ENCODE measurements at regions not wholly inside any gene's neighbourhood (a gene's known extent, or its start where the extent isn't known, plus 50 kb on each side); places are given as distances from the start of the nearest gene placed in this dataset.

- Histone ChIP-seq H3K4me3 (replicated peaks in 1 of 2; ENCODE audit: low read depth in 1 of 2, low read length in 2 of 2) (no peak overlapping the region), H3K4me1 (ENCODE audit: control insufficient read depth in 1 of 2, insufficient read depth in 2 of 2, low read length in 2 of 2) (no peaks in the 10 kb centered on the region), H3K4me2 (ENCODE audit: low read length) (no peak overlapping the region), H3K9ac (ENCODE audit: low read length) (no peak overlapping the region), H3K36me3 (ENCODE audit: control insufficient read depth in 1 of 2, insufficient read depth in 2 of 2, low read length in 2 of 2) (no peaks in the 10 kb centered on the region), H2AFZ (ENCODE audit: low read depth, low read length, poor library complexity, severe bottlenecking) (no peak overlapping the region), H3K27me3 (ENCODE audit: insufficient read depth, low read length) (no peaks in the 10 kb centered on the region), H3K9me2 (ENCODE audit: insufficient read depth) (no peaks in the 10 kb centered on the region), H4K20me1 (ENCODE audit: insufficient read depth) (no peaks in the 10 kb centered on the region), H3K27ac (ENCODE audit: low read depth, low read length) (no peak overlapping the region), H3K79me2 (ENCODE audit: insufficient read depth, low read length) (no peaks in the 10 kb centered on the region), H3K9me3 (ENCODE audit: control insufficient read depth in 1 of 2, insufficient read depth in 1 of 2, low read depth in 1 of 2, low read length in 2 of 2) (peaks cover 8 to 9% of the 10 kb centered on the region in 2 experiments; a peak in 2 of 4 replicates)
- TF ChIP-seq FOSL1 (IDR thresholded peaks at IDR 0.05; ENCODE audit: low read depth), result no peak
- no peak for TF ChIP-seq ATF3 (IDR thresholded peaks at IDR 0.05)
- no peak for TF ChIP-seq SP1 (IDR thresholded peaks at IDR 0.05; ENCODE audit: low read depth)
- no peak for TF ChIP-seq RAD21 (IDR thresholded peaks at IDR 0.05; ENCODE audit: low read depth)
- TF ChIP-seq EZH2phosphoT487 (IDR thresholded peaks at IDR 0.05; ENCODE audit: borderline replicate concordance), result no peak
- TF ChIP-seq REST (IDR thresholded peaks at IDR 0.05; ENCODE audit: low read depth), result no peak
- TF ChIP-seq EGR1 (IDR thresholded peaks at IDR 0.05; ENCODE audit: low read depth), result no peak
- TF ChIP-seq JUND (IDR thresholded peaks at IDR 0.05), result no peak
- no peak for TF ChIP-seq POLR2AphosphoS5 (IDR thresholded peaks at IDR 0.05; ENCODE audit: low read depth, low read length)
- no peak for TF ChIP-seq ZNF274 (IDR thresholded peaks at IDR 0.05; ENCODE audit: low read depth, low read length)
- TF ChIP-seq YY1 (IDR thresholded peaks at IDR 0.05; ENCODE audit: extremely low read depth, insufficient replicate concordance, low read depth, low read length), result no peak
- no peak for TF ChIP-seq SIN3A (IDR thresholded peaks at IDR 0.05; ENCODE audit: low read depth)
- no peak for TF ChIP-seq CTCF (IDR thresholded peaks at IDR 0.05 in 2 of 3, conservative IDR thresholded peaks at IDR 0.05 in 1 of 3; ENCODE audit: borderline replicate concordance in 1 of 3, insufficient read depth in 1 of 3, low read depth in 2 of 3, low read length in 2 of 3)
- TF ChIP-seq ZBTB33 (IDR thresholded peaks at IDR 0.05; ENCODE audit: extremely low read depth, insufficient replicate concordance, low read length), result no peak
- no TSS peak for BruUV-seq (replicated peaks)
- DNase-seq (ENCODE audit: low read depth, low spot score) (no peak), ATAC-seq (no peak)
- ChIA-PET RAD21 (ENCODE audit: low non-redundant PET in 1 of 2, low total read pairs in 2 of 2, uncharacterized antibody in 2 of 2, unreplicated experiment in 2 of 2) (no interaction called here), POLR2A (no interaction called here), CTCF (no interaction called here)
- intact Hi-C loops (cut with micrococcal nuclease), result no loop called here
These were observed 238.7 kb upstream of the SOX11 start for GRCh38 chr2:5453220-5454050.
